AG10803 (cell line): ENCODE measurements at regions not wholly inside any gene's neighbourhood (a gene's known extent, or its start where the extent isn't known, plus 50 kb on each side); places are given as distances from the start of the nearest gene placed in this dataset.

ENCODE experiments used
- DNase-seq: peaks from one replicate; pipeline ENCODE4 v3.0.0; 2010; ENCODE audit warnings: low read depth
- H3K4me3 ChIP-seq: 2 replicates; pipeline ENCODE4 v1.5.1; 2011; ENCODE audit warnings: mild to moderate bottlenecking, low read length, control low read depth
- TF ChIP-seq, protein P1 (sequence below): conservative IDR thresholded peaks from 2 replicates; pipeline ENCODE4 v1.5.1; 2011; ENCODE audit warnings: mild to moderate bottlenecking, low read length, control low read depth, inconsistent platforms

DNA sequence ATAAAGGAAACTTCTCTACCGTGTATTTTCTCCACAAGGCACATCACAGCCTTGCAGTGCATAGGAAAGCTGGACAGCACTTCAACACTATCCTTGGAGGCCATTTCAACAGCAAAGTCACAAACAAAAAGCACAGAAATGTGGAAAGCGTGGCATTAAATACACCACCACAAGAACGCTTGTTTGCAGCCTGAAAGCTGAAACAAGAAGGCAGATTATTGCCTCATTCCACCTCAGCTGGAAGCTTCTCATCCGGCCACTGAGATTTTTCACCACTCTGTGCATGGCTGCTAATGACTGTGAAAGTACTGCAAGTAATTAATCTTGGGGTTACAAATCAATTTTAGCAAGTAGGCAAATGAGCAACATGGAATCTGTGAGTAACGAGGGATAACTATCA, 50.9 kb upstream of the GALNT2 start:
- no peak for DNase-seq
- no peak overlapping the region for H3K4me3 ChIP-seq
- TF ChIP-seq, protein P1, sequence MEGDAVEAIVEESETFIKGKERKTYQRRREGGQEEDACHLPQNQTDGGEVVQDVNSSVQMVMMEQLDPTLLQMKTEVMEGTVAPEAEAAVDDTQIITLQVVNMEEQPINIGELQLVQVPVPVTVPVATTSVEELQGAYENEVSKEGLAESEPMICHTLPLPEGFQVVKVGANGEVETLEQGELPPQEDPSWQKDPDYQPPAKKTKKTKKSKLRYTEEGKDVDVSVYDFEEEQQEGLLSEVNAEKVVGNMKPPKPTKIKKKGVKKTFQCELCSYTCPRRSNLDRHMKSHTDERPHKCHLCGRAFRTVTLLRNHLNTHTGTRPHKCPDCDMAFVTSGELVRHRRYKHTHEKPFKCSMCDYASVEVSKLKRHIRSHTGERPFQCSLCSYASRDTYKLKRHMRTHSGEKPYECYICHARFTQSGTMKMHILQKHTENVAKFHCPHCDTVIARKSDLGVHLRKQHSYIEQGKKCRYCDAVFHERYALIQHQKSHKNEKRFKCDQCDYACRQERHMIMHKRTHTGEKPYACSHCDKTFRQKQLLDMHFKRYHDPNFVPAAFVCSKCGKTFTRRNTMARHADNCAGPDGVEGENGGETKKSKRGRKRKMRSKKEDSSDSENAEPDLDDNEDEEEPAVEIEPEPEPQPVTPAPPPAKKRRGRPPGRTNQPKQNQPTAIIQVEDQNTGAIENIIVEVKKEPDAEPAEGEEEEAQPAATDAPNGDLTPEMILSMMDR = no peak
